ENCODE measurements at regions not wholly inside any gene's neighbourhood (a gene's known extent, or its start where the extent isn't known, plus 50 kb on each side); places are given as distances from the start of the nearest gene placed in this dataset.

GRCh38 chr14:65360144-65360784 is 52.3 kb upstream of the FUT8 start:
- DNase-seq = no peak

GRCh38 chr14:65361920-65362319 is 50.6 kb upstream of the FUT8 start:
- DNase-seq = no peak
